Liver (tissue), 8 donors: ENCODE measurements at regions not wholly inside any gene's neighbourhood (a gene's known extent, or its start where the extent isn't known, plus 50 kb on each side); places are given as distances from the start of the nearest gene placed in this dataset.

Experiments
- DNase-seq: peaks from one replicate; pipeline ENCODE4 v3.0.0-alpha.2; 2017; ENCODE audit warnings: low spot score
- H3K27ac ChIP-seq, 2 donors: one replicate each; pipeline ENCODE4 v1.7.0; 2013; ENCODE audit warnings: inconsistent platforms in 2 of 2, low read length in 2 of 2, control low read depth in 1 of 2, low read depth in 1 of 2, mild to moderate bottlenecking in 1 of 2
- H3K27me3 ChIP-seq, 4 donors: one replicate each; pipeline versions ENCODE4 v1.6.1 to v1.7.0; 2013; ENCODE audit warnings: low read length in 3 of 4, inconsistent platforms in 1 of 4, mild to moderate bottlenecking in 1 of 4, moderate library complexity in 1 of 4; ENCODE audit not compliant: control insufficient read depth in 4 of 4, insufficient read depth in 4 of 4
- H3K36me3 ChIP-seq, 4 donors: one replicate each; pipeline versions ENCODE4 v1.6.1 to v1.7.0; 2013; ENCODE audit warnings: low read length in 3 of 4, mild to moderate bottlenecking in 3 of 4, low read depth in 1 of 4, moderate library complexity in 1 of 4; ENCODE audit not compliant: control insufficient read depth in 4 of 4, insufficient read depth in 3 of 4
- H3K4me1 ChIP-seq, 4 donors: one replicate each; pipeline versions ENCODE4 v1.6.1 to v1.7.0; 2013; ENCODE audit warnings: low read length in 3 of 4, mild to moderate bottlenecking in 3 of 4, moderate library complexity in 1 of 4; ENCODE audit not compliant: control insufficient read depth in 4 of 4, insufficient read depth in 4 of 4
- H3K4me3 ChIP-seq, 3 donors: one replicate each; pipeline versions ENCODE4 v1.6.1 to v1.7.0; 2013; ENCODE audit warnings: low read length in 3 of 3, control low read depth in 1 of 3, low read depth in 1 of 3, mild to moderate bottlenecking in 1 of 3
- H3K9ac ChIP-seq, 2 donors: one replicate each; pipeline ENCODE4 v1.7.0; 2013; ENCODE audit warnings: low read length in 2 of 2, mild to moderate bottlenecking in 2 of 2, moderate library complexity in 2 of 2, control low read depth in 1 of 2, low read depth in 1 of 2
- H3K9me3 ChIP-seq, 4 donors: one replicate each; pipeline versions ENCODE4 v1.6.1 to v1.7.0; 2013; ENCODE audit warnings: low read length in 3 of 4; ENCODE audit not compliant: control insufficient read depth in 4 of 4
- ATF3 ChIP-seq: IDR thresholded peaks from 2 replicates; pipeline ENCODE4 v1.6.1; 2016; ENCODE audit warnings: antibody characterized with exemption
- CTCF ChIP-seq: fragments of 150-350 bp; IDR thresholded peaks from 2 replicates; pipeline ENCODE4 v1.5.1; 2017; ENCODE audit warnings: improper control_type of control experiment, low read depth, low read length; ENCODE audit not compliant: missing input control
- EGR1 ChIP-seq, 2 donors: IDR thresholded peaks; 2 replicates each; pipeline ENCODE4 v1.6.1; 2016 to 2018; ENCODE audit warnings: antibody characterized with exemption in 2 of 2, low read depth in 2 of 2
- FOXA1 ChIP-seq: IDR thresholded peaks from 2 replicates; pipeline ENCODE4 v1.6.1; 2016; ENCODE audit warnings: antibody characterized with exemption
- FOXA2 ChIP-seq: IDR thresholded peaks from 2 replicates; pipeline ENCODE4 v1.6.1; 2016; ENCODE audit warnings: antibody characterized with exemption
- GABPA ChIP-seq, 2 donors: IDR thresholded peaks in 1 of 2; conservative IDR thresholded peaks in 1 of 2; 2 replicates each; pipeline ENCODE4 v1.6.1; 2016; ENCODE audit warnings: antibody characterized with exemption in 2 of 2, mild to moderate bottlenecking in 1 of 2, moderate library complexity in 1 of 2
- HNF4A ChIP-seq, 2 donors: conservative IDR thresholded peaks; 2 replicates each; pipeline ENCODE4 v1.6.1; 2016; ENCODE audit warnings: antibody characterized with exemption in 2 of 2, mild to moderate bottlenecking in 2 of 2
- HNF4G ChIP-seq: IDR thresholded peaks from 2 replicates; pipeline ENCODE4 v1.6.1; 2016; ENCODE audit warnings: antibody characterized with exemption
- JUND ChIP-seq, 2 donors: IDR thresholded peaks; 2 replicates each; pipeline ENCODE4 v1.6.1; 2016; ENCODE audit warnings: antibody characterized with exemption in 2 of 2
- NR2F2 ChIP-seq: IDR thresholded peaks from 2 replicates; pipeline ENCODE4 v1.6.1; 2016; ENCODE audit warnings: antibody characterized with exemption
- RAD21 ChIP-seq, 2 donors: IDR thresholded peaks; 2 replicates each; pipeline ENCODE4 v1.6.1; 2016; ENCODE audit warnings: antibody characterized with exemption in 2 of 2, mild to moderate bottlenecking in 2 of 2
- REST ChIP-seq: IDR thresholded peaks from 2 replicates; pipeline ENCODE4 v1.6.1; 2016; ENCODE audit warnings: antibody characterized with exemption, mild to moderate bottlenecking
- RXRA ChIP-seq, 2 donors: IDR thresholded peaks; 2 replicates each; pipeline ENCODE4 v1.6.1; 2017 to 2018; ENCODE audit warnings: antibody characterized with exemption in 2 of 2, mild to moderate bottlenecking in 1 of 2
- SP1 ChIP-seq: IDR thresholded peaks from 2 replicates; pipeline ENCODE4 v1.6.1; 2018; ENCODE audit warnings: antibody characterized with exemption, mild to moderate bottlenecking
- TAF1 ChIP-seq: conservative IDR thresholded peaks from 2 replicates; pipeline ENCODE4 v1.6.1; 2016; ENCODE audit warnings: antibody characterized with exemption, mild to moderate bottlenecking
- YY1 ChIP-seq: IDR thresholded peaks from 2 replicates; pipeline ENCODE4 v1.6.1; 2016; ENCODE audit warnings: antibody characterized with exemption, mild to moderate bottlenecking
- ZBTB33 ChIP-seq: IDR thresholded peaks from 2 replicates; pipeline ENCODE4 v1.6.1; 2016; ENCODE audit warnings: antibody characterized with exemption
- WGBS: extraction: QIAGEN DNeasy Blood & Tissue Kit; methylation state at CpG from one replicate; pipeline ENCODE4 v1.1.7; 2013; 5-methylcytosine and 5-hydroxymethylcytosine counted together
- TF ChIP-seq, protein P1 (sequence below): IDR thresholded peaks from 2 replicates; pipeline ENCODE4 v1.6.1; 2016; ENCODE audit warnings: antibody characterized with exemption
- donor health status: healthy.
- donor health status: healthy.
- donor health status: healthy.
- donor health status: healthy.
- donor health status: healthy.

- WGBS = 80% methylated on average over 5 of the region's 5 CpGs
- TF ChIP-seq CTCF = no peak
- TF ChIP-seq, protein P1, sequence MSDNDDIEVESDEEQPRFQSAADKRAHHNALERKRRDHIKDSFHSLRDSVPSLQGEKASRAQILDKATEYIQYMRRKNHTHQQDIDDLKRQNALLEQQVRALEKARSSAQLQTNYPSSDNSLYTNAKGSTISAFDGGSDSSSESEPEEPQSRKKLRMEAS = no peak
- no peak for TF ChIP-seq ATF3
- no peak for TF ChIP-seq SP1
- no peak for TF ChIP-seq NR2F2
- DNase-seq = no peak
Observed at GRCh38 chr4:171588764-171589163, 224.4 kb upstream of the GALNTL6 start.

GRCh38 chr4:171588051-171588545 is 225.1 kb upstream of the GALNTL6 start:
- Histone ChIP-seq H3K4me3 (no peak overlapping the region), H3K4me1 (no peaks in the 10 kb centered on the region), H3K27me3 (no peaks in the 10 kb centered on the region), H3K9me3 (no peaks in the 10 kb centered on the region), H3K36me3 (no peaks in the 10 kb centered on the region), H3K27ac (no peak overlapping the region), H3K9ac (no peak overlapping the region)
- DNase-seq = no peak
- WGBS = 54% methylated on average over 3 of the region's 3 CpGs
- TF ChIP-seq CTCF = no peak
- no peak for TF ChIP-seq HNF4G
- TF ChIP-seq EGR1 (IDR thresholded peaks at IDR 0.05; ENCODE audit: low read depth in 2 of 2) = no peak
- no peak for TF ChIP-seq FOXA1
- TF ChIP-seq RAD21 (IDR thresholded peaks at IDR 0.05) = no peak
- no peak for TF ChIP-seq FOXA2
- no peak for TF ChIP-seq ATF3
- no peak for TF ChIP-seq RXRA (IDR thresholded peaks at IDR 0.05)
- TF ChIP-seq TAF1 = no peak
- TF ChIP-seq ZBTB33 = no peak
- TF ChIP-seq HNF4A (conservative IDR thresholded peaks at IDR 0.05) = no peak
- TF ChIP-seq JUND (IDR thresholded peaks at IDR 0.05) = no peak
- TF ChIP-seq GABPA (IDR thresholded peaks at IDR 0.05 in 1 of 2, conservative IDR thresholded peaks at IDR 0.05 in 1 of 2) = no peak
- TF ChIP-seq REST = no peak
- TF ChIP-seq YY1 = no peak
- TF ChIP-seq SP1 = no peak
- no peak for TF ChIP-seq NR2F2
- TF ChIP-seq, protein P1 = no peak

More at GRCh38 chr4:171588764-171589163, 224.4 kb upstream of the GALNTL6 start:
- Histone ChIP-seq H3K9me3 (no peaks in the 10 kb centered on the region), H3K36me3 (no peaks in the 10 kb centered on the region), H3K4me1 (no peaks in the 10 kb centered on the region), H3K27me3 (no peaks in the 10 kb centered on the region), H3K4me3 (no peak overlapping the region), H3K9ac (no peak overlapping the region), H3K27ac (no peak overlapping the region)
